ENCODE measurements at regions not wholly inside any gene's neighbourhood (a gene's known extent, or its start where the extent isn't known, plus 50 kb on each side); places are given as distances from the start of the nearest gene placed in this dataset.

DNA sequence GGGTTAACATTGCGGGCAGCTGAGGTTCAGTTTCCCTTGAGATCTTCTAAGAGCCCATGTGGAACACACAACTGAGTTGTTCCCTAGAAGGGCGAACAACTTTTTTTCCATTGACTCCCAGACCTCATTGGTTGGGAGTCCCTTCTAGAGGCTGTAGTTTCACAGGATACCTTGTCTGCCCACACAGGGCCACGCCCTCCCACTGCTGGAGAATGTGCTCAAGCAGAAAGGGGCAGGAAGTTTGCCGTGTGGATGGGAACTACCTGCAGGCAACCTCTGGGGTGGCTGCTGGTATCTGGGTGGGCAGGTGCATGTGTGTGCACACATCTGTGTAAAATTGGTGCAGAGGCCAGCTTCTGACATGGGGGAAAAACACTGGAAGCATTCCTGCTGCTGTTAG, 178.8 kb upstream of the PSMD7 start:
- H3K4me1 Mint-ChIP-seq (ENCODE audit: low read depth), result no peaks in the 10 kb centered on the region

DNA sequence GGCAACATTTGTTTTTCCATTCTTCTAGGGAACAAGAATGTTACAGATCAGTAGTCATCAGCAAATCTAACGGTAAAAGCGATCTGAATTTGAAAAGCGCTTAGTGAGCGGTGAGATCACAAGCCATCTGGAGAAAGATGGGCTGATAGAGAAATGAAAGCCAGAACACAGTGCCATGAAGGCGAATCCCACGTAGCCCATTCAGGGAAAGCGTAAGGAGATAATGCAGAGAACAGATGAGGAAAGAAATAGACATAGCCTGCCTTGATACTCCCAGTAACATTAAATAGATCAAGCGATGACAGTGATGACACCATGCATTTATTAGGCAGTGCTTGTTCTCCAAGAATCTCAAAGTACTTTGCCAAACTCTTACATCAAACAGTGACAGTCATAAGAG, 183.1 kb upstream of the PSMD7 start:
- no peak overlapping the region for H3K27ac Mint-ChIP-seq
- DNase-seq (no peak), ATAC-seq (no peak)
- intact Hi-C loops (cut with micrococcal nuclease), result no loop called here
- TF ChIP-seq, protein P1, sequence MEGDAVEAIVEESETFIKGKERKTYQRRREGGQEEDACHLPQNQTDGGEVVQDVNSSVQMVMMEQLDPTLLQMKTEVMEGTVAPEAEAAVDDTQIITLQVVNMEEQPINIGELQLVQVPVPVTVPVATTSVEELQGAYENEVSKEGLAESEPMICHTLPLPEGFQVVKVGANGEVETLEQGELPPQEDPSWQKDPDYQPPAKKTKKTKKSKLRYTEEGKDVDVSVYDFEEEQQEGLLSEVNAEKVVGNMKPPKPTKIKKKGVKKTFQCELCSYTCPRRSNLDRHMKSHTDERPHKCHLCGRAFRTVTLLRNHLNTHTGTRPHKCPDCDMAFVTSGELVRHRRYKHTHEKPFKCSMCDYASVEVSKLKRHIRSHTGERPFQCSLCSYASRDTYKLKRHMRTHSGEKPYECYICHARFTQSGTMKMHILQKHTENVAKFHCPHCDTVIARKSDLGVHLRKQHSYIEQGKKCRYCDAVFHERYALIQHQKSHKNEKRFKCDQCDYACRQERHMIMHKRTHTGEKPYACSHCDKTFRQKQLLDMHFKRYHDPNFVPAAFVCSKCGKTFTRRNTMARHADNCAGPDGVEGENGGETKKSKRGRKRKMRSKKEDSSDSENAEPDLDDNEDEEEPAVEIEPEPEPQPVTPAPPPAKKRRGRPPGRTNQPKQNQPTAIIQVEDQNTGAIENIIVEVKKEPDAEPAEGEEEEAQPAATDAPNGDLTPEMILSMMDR (IDR thresholded peaks at IDR 0.05), result no peak
- H3K27me3 Mint-ChIP-seq, result no peaks in the 10 kb centered on the region
- no peaks in the 10 kb centered on the region for H3K9me3 Mint-ChIP-seq
- POLR2A ChIA-PET, result no interaction called here
- CTCF ChIA-PET, result no interaction called here
- H3K4me3 Mint-ChIP-seq, result no peak overlapping the region
- H3K36me3 Mint-ChIP-seq (ENCODE audit: low read depth), result no peaks in the 10 kb centered on the region
- H3K4me1 Mint-ChIP-seq (ENCODE audit: low read depth), result no peaks in the 10 kb centered on the region

More for the DNA sequence above, 178.8 kb upstream of the PSMD7 start:
- ChIA-PET CTCF (no interaction called here), POLR2A (no interaction called here)
- no peak overlapping the region for H3K4me3 Mint-ChIP-seq
- H3K9me3 Mint-ChIP-seq, result no peaks in the 10 kb centered on the region
- TF ChIP-seq, protein P1 (IDR thresholded peaks at IDR 0.05), result no peak
- peaks cover 3% of the 10 kb centered on the region for H3K27me3 Mint-ChIP-seq
- DNase-seq, result no peak
- H3K36me3 Mint-ChIP-seq (ENCODE audit: low read depth), result no peaks in the 10 kb centered on the region
- H3K27ac Mint-ChIP-seq, result no peak overlapping the region
- ATAC-seq, result no peak
- intact Hi-C loops (cut with micrococcal nuclease), result no loop called here

DNA sequence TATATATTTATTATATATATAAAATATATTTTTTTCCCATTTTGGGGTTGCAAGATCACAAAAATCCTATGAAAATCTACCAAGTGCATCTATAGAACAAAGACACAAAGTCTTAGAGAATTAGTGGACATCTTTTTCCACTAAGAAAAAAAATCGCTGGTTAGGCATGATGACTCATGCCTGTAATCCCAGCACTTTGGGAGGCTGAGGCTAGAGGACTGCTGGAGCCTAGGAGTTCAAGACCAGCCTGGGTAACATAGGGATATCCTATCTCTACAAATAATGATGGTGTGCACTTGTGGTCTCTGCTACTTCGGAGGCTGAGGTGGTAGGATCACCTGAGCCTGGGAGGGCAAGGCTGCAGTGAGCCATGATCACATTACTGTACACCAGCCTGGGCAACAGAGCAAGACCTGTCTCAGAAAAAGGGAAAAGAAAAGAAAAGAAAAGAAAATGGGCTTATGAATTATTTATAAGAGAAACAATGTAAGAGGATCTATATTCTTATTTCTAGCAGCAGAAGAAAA, 185.1 kb upstream of the PSMD7 start:
- ATAC-seq, result peak; percentile 39
- no peak overlapping the region for H3K27ac Mint-ChIP-seq
- intact Hi-C loops (cut with micrococcal nuclease), result no loop called here
- no peaks in the 10 kb centered on the region for H3K36me3 Mint-ChIP-seq (ENCODE audit: low read depth)
- TF ChIP-seq, protein P1 (IDR thresholded peaks at IDR 0.05), result no peak
- H3K9me3 Mint-ChIP-seq, result no peaks in the 10 kb centered on the region
- H3K4me1 Mint-ChIP-seq (ENCODE audit: low read depth), result peaks cover 6% of the 10 kb centered on the region
- H3K4me3 Mint-ChIP-seq, result no peak overlapping the region
- no peaks in the 10 kb centered on the region for H3K27me3 Mint-ChIP-seq
- peak; percentile 5 for DNase-seq
- CTCF ChIA-PET, result no interaction called here
- POLR2A ChIA-PET, result no interaction called here

DNA sequence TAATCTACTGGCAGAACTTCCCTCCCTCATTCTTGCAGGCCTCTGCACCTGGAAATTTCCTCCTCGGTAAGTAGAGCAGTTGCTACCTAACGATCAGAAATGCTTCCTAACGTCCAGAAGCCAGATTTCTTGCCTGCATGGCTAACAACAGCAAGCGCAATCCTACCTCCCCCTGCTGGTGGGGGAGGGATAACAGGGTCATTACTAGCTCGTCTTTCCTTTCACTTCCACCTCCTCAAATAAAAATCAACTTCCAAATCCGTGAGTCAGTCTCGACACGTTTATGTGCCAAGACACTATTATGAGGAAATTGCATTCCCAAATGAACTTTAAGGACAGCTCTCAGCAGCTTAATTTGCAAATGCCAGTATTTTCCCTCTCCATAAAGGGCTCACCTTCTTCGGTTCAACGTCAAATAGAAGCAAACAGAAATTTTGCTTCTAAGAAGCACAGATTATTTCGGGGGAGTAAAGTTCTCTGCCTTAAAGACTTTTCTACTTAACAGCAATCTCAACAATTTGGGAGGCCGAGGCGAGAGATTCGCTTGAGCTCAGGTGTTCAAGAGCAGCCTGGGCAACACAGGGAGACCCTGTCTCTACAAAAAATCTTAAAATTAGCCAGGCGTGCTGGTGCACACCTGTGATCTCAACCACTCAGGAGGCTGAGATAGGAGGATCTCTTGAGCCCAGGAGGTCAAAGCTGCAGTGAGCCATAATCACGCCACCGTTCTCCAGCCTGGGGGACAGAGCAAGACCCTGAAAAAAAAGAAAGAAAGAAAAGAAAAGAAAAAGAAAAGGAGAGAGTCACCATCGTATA, 188.6 kb upstream of the PSMD7 start:
- TF ChIP-seq, protein P1 (IDR thresholded peaks at IDR 0.05), result peak; percentile 68
- Mint-ChIP-seq H3K4me3 (peak overlapping the region; percentile 41), H3K9me3 (no peaks in the 10 kb centered on the region), H3K36me3 (ENCODE audit: low read depth) (no peaks in the 10 kb centered on the region), H3K4me1 (ENCODE audit: low read depth) (peaks cover 6% of the 10 kb centered on the region), H3K27ac (no peak overlapping the region), H3K27me3 (no peaks in the 10 kb centered on the region)
- ChIA-PET CTCF (interaction anchor here (0.7 to 1.3 kb wide), 7 partner anchors 16 to 167 kb away, joined by 3 to 5 read pairs (median 3); no protein-coding TSS in a partner anchor), POLR2A (no interaction called here)
- peak; percentile 56 for ATAC-seq
- peak; percentile 59 for DNase-seq
- intact Hi-C loops (cut with micrococcal nuclease), result no loop called here

DNA sequence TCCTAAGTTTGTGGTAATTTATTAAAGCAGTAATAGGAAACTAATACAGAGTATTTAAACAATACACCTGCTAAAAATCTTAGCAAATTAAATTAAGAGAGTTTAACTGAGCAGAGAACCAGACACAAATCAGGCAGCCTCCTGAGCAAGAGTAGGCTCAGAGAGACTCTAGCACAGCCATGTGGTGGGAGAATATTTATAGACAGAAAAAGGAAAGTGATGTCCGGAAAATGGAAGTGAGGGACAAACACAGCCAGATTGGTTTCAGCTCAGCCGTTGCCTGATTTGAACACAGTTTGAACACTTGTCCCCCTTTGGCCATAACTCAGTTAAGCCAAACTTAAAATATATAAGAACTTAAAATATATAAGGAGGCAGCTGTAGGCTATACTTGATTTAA, 192.6 kb upstream of the PSMD7 start:
- peaks cover 6% of the 10 kb centered on the region for H3K4me1 Mint-ChIP-seq (ENCODE audit: low read depth)
- intact Hi-C loops (cut with micrococcal nuclease), result no loop called here
- DNase-seq, result no peak
- TF ChIP-seq, protein P1 (IDR thresholded peaks at IDR 0.05), result no peak
- no peak overlapping the region for H3K4me3 Mint-ChIP-seq
- no peaks in the 10 kb centered on the region for H3K27me3 Mint-ChIP-seq
- no peaks in the 10 kb centered on the region for H3K36me3 Mint-ChIP-seq (ENCODE audit: low read depth)
- no peaks in the 10 kb centered on the region for H3K9me3 Mint-ChIP-seq
- CTCF ChIA-PET, result no interaction called here
- H3K27ac Mint-ChIP-seq, result no peak overlapping the region
- POLR2A ChIA-PET, result no interaction called here
- ATAC-seq, result no peak
